NCI-H146 (cell line): ENCODE measurements at regions not wholly inside any gene's neighbourhood (a gene's known extent, or its start where the extent isn't known, plus 50 kb on each side); places are given as distances from the start of the nearest gene placed in this dataset.

Experiments
- DNase-seq: peaks from one replicate; lab custom pipeline; 2025; lab: John Stamatoyannopoulos, UW

GRCh38 chr18:65411061-65411460 is 339.8 kb upstream of the CDH7 start:
- no peak for DNase-seq

DNA sequence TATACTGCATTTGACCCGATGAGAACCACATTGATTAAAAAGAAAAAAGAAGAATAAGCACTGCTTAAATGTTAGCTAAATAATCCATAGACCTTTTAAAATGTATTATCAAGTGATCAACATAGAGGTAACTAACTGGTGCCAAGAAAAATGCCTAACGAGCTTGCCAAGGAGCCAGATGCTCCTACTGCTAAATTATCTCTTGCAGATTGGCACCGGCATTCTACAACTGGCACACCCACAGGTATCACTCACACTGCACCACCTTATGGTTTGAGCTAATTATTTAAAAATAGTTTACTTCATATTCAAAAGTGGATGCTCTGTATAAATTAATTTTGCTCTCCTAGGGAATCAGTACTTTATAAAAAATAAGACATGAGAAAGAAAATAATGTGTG is 341.6 kb upstream of the CDH7 start:
- DNase-seq = no peak

- no peak for DNase-seq
Observed at GRCh38 chr18:65403534-65403933, 347.3 kb upstream of the CDH7 start.

GRCh38 chr18:65399091-65399490 is 351.7 kb upstream of the CDH7 start:
- no peak for DNase-seq

DNA sequence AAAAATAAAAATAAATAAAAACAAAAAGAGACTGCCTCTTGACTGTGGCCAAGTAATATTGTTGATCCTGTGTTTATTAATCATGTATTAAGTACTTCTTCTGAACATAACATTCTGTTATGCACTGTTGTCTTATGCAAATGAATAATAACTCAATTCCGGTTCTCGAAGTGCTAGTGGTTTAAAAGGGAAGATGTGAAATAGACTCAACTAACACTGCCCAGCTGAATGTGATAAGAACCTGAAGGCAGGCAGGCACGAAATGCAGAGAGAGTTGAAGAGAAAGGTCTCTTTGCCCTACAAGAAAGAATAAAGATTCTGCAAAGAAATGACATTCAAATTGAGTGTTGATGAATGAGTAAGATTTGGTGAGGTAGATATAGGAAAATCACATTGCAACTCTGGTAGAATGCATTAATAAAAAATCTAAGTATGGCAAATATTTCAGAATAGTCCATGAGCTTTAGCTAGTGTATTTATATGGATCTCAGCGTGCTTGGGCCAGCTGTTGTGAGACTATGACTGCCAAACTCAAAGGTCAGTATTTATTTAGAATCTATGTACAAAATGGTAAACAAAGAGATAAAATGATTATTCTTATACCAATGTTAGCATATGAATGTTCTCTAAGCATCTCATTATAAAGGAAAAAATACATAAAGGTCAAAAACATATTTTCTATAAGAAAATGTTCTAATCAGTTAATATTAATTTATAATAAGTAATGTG is 352.3 kb upstream of the CDH7 start:
- DNase-seq = no peak

GRCh38 chr18:65380986-65381385 is 369.8 kb upstream of the CDH7 start:
- DNase-seq = no peak

DNA sequence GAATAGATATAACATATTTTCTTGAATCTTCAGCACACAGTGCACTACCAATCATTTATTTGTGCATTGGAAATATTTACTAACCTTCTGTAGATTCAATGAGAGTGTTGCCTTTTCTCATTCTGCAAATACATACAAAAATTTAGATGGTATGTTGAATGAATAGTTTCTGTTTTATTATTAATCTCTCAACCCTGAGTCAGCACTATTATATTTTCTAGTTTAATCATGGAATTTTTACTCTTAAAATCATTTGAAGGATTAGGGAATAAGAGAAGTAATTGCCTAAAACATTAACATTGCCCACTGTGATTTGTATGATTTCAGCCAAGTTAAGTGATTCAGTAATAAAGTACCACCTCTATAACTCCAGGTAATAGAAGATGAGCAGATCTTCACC is 370.2 kb upstream of the CDH7 start:
- DNase-seq = no peak

DNA sequence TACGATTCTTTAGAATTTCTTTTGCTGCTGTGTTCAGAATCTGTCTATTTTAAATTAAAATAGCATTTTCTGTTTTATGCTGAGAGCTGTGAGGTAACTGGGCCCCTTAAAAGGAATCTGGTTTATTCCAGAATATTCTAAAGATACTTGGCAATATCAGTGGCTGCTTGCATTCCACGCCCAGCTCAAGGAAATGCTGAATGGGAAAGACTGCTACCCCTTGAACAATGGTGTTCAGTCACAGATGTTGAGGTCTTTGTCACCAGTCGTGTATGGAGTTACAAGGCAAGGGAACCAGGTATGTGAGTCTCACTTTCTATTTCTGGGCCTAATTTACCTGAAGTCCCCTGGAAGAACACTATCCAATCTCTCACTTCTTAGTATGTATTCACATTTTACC is 377.9 kb upstream of the CDH7 start:
- no peak for DNase-seq

DNA sequence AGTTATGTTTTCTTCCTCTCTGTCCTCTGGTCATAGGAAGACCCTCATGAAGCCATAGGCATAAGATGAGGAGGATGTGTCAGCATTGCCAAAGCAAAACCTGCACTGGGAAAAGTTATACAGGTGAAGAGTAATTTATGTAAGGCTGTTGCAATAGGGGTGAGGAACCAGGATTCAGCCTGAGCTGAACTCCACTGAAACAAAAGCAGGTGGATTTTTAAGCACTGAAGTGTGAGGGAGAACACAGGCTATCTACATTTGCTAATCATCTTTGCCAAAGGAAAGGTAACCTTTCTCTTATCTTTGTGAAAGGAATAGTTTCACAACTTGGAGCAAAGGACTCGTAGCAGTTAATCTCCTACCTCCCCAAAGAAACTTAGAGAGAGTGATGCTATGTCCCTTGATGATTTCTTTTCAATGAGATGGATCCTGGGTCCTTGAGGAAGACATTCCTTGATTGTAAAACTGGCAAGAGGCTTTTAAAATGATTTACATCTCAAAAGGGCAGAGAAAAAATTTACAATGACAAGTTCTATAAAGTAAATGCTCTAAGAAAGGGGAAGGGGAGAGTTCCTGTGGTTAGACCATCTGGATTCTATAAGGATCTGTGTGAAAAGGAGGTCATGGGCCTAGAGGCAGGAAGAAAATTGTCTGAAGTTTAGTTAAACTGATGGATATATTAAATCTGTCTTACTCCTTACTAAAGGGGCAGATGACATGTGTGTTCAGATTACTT is 385.4 kb upstream of the CDH7 start:
- DNase-seq = no peak

GRCh38 chr18:65363911-65364632 is 386.7 kb upstream of the CDH7 start:
- no peak for DNase-seq

GRCh38 chr18:65363011-65363410 is 387.8 kb upstream of the CDH7 start:
- DNase-seq = no peak

GRCh38 chr18:65359479-65359878 is 391.3 kb upstream of the CDH7 start:
- DNase-seq = no peak

- no peak for DNase-seq
Observed at GRCh38 chr18:65358306-65358705, 392.5 kb upstream of the CDH7 start.

- DNase-seq = no peak
Observed at GRCh38 chr18:65352186-65352585, 398.6 kb upstream of the CDH7 start.

- DNase-seq = no peak
Observed at GRCh38 chr18:65349635-65350034, 401.2 kb upstream of the CDH7 start.

GRCh38 chr18:65347446-65347845 is 403.4 kb upstream of the CDH7 start:
- DNase-seq = peak; percentile 68

GRCh38 chr18:65346086-65346485 is 404.7 kb upstream of the CDH7 start:
- no peak for DNase-seq

GRCh38 chr18:65343571-65343970 is 407.2 kb upstream of the CDH7 start:
- no peak for DNase-seq

DNA sequence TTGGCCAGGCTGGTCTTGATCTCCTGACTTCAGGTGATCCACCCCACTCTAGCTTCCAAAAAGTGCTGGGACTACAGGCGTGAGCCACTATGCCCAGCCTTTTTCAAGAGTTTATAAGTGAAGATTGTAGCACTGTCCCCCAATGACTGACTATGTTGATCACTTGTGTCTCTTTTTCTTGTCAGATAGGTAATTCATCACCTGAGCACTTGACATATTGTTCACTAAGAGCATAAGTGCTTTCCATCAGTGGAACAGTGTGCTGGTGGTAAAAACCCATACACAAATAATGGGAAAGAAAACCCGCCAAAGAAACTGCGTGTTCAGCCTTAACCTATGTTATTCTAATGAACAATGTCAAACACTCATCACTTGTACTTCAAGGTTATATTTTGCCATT is 414.4 kb upstream of the CDH7 start:
- no peak for DNase-seq

- no peak for DNase-seq
Observed at GRCh38 chr18:65329010-65329409, 421.8 kb upstream of the CDH7 start.

DNA sequence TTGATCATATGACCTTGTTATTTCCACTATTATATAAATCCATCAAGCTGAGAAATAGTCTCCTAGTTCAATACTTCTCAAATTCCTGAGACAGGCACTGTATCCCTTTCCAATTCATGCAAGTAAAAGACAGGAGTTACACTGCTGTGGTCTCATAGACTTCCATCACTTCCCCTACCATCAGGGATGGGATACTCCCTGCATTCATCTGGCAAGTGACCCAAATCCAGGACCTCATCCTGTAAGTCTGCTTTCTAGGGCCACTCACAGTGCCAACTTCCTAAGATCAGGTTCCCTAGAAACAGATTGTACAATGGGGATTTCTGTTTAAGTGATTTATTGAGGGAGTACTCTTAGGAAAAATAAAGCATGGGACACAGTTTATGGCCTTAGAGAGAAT is 424.0 kb upstream of the CDH7 start:
- DNase-seq = no peak

DNA sequence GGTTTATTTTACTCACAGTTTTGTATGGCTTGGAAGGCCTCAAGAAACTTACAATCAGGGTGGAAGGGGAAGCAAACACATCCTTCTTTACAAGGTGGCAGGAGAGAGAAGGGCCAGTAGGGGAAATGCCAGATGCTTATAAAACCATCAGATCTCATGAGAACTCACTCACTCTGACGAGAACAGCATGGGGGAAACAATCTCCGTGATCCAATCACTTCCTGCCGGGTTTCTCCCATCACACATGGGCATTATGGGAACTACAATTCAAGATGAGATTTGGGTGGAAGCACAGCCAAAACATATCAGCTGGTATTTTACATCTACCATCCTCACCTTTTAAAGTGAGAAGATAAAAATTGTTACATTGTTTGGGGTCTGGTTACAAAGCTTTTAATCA is 427.9 kb upstream of the CDH7 start:
- DNase-seq = no peak

- no peak for DNase-seq
Observed at GRCh38 chr18:65298422-65298821, 452.4 kb upstream of the CDH7 start.
